ENCODE measurements at regions not wholly inside any gene's neighbourhood (a gene's known extent, or its start where the extent isn't known, plus 50 kb on each side); places are given as distances from the start of the nearest gene placed in this dataset.

- no peaks in the 10 kb centered on the region for H4K20me1 ChIP-seq (ENCODE audit: control insufficient read depth, extremely low read depth, insufficient read depth, low read length)
- H3K4me3 ChIP-seq (ENCODE audit: control insufficient read depth in 2 of 3, extremely low read depth in 1 of 3, insufficient read depth in 2 of 3, low read depth in 1 of 3, low read length in 3 of 3): no peak overlapping the region
- H3K27ac ChIP-seq (ENCODE audit: control insufficient read depth, insufficient read depth, low read length): no peak overlapping the region
- TF ChIP-seq CTCF (optimal IDR thresholded peaks at IDR 0.05 in 1 of 3, IDR thresholded peaks at IDR 0.05 in 1 of 3, conservative IDR thresholded peaks at IDR 0.05 in 1 of 3; ENCODE audit: extremely low read depth in 1 of 3, insufficient read depth in 2 of 3, low read length in 3 of 3): no peak
- TF ChIP-seq EZH2 (IDR thresholded peaks at IDR 0.05; ENCODE audit: low read length): no peak
- H3K36me3 ChIP-seq (ENCODE audit: control insufficient read depth in 2 of 2, extremely low read depth in 1 of 2, insufficient read depth in 2 of 2, low read length in 2 of 2): no peaks in the 10 kb centered on the region
- H3K9me1 ChIP-seq (ENCODE audit: control insufficient read depth, extremely low read depth, insufficient read depth, low read length): no peaks in the 10 kb centered on the region
- H3K79me2 ChIP-seq (ENCODE audit: control insufficient read depth, insufficient read depth, low read length): no peaks in the 10 kb centered on the region
- H3K27me3 ChIP-seq (ENCODE audit: control insufficient read depth, extremely low read depth, insufficient read depth, low read length): no peaks in the 10 kb centered on the region
- H3K9me3 ChIP-seq (ENCODE audit: control insufficient read depth, low read depth, low read length): no peaks in the 10 kb centered on the region
- no peaks in the 10 kb centered on the region for H3K4me1 ChIP-seq (ENCODE audit: control insufficient read depth, extremely low read depth, insufficient read depth, low read length)
- H2AFZ ChIP-seq (ENCODE audit: control insufficient read depth, low read length): no peak overlapping the region
- H3K4me2 ChIP-seq (ENCODE audit: control insufficient read depth, extremely low read depth, insufficient read depth, low read depth, low read length): no peak overlapping the region
- DNase-seq (ENCODE audit: low read depth, low spot score) (no peak), FAIRE-seq (no peak)
- dilution Hi-C loops (cut with MboI; ENCODE audit: extremely low pct_ligation_motif_present, low sequenced_read_pairs): no loop called here
- H3K9ac ChIP-seq (ENCODE audit: control insufficient read depth, extremely low read depth, insufficient read depth, low read length): no peak overlapping the region
Measured at GRCh38 chr3:111285694-111286093, 214.1 kb downstream of the NECTIN3 start.

DNA sequence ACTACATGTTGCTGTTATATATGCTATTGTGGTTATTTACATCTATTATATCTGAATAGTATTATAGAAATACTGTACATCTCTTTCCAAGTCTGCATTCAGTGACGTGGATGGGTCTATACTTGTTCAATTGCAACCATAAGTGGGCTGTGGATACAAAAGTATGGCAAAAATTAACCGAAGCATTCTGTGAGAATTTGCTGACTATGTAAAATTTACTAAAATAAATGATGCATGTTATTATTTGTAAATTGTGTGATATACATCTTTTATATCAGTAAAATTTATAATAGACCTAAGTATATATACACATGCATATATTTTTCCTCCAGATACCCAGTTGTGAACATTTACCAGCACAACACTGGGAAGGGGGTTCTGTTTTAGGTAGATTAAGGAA lies 215.1 kb downstream of the NECTIN3 start:
- DNase-seq (ENCODE audit: low read depth, low spot score): no peak
- H3K36me3 ChIP-seq (ENCODE audit: control insufficient read depth in 2 of 2, extremely low read depth in 1 of 2, insufficient read depth in 2 of 2, low read length in 2 of 2): no peaks in the 10 kb centered on the region

More for the DNA sequence above, 215.1 kb downstream of the NECTIN3 start:
- Histone ChIP-seq H3K27ac (ENCODE audit: control insufficient read depth, insufficient read depth, low read length) (no peak overlapping the region), H3K4me1 (ENCODE audit: control insufficient read depth, extremely low read depth, insufficient read depth, low read length) (no peaks in the 10 kb centered on the region), H3K9me1 (ENCODE audit: control insufficient read depth, extremely low read depth, insufficient read depth, low read length) (no peaks in the 10 kb centered on the region), H3K9ac (ENCODE audit: control insufficient read depth, extremely low read depth, insufficient read depth, low read length) (no peak overlapping the region), H2AFZ (ENCODE audit: control insufficient read depth, low read length) (no peak overlapping the region), H3K9me3 (ENCODE audit: control insufficient read depth, low read depth, low read length) (no peaks in the 10 kb centered on the region), H3K4me2 (ENCODE audit: control insufficient read depth, extremely low read depth, insufficient read depth, low read depth, low read length) (no peak overlapping the region), H4K20me1 (ENCODE audit: control insufficient read depth, extremely low read depth, insufficient read depth, low read length) (no peaks in the 10 kb centered on the region), H3K4me3 (ENCODE audit: control insufficient read depth in 2 of 3, extremely low read depth in 1 of 3, insufficient read depth in 2 of 3, low read depth in 1 of 3, low read length in 3 of 3) (no peak overlapping the region), H3K79me2 (ENCODE audit: control insufficient read depth, insufficient read depth, low read length) (no peaks in the 10 kb centered on the region), H3K27me3 (ENCODE audit: control insufficient read depth, extremely low read depth, insufficient read depth, low read length) (no peaks in the 10 kb centered on the region)
- no peak for TF ChIP-seq CTCF (optimal IDR thresholded peaks at IDR 0.05 in 1 of 3, IDR thresholded peaks at IDR 0.05 in 1 of 3, conservative IDR thresholded peaks at IDR 0.05 in 1 of 3; ENCODE audit: extremely low read depth in 1 of 3, insufficient read depth in 2 of 3, low read length in 3 of 3)
- TF ChIP-seq EZH2 (IDR thresholded peaks at IDR 0.05; ENCODE audit: low read length): no peak
- no peak for FAIRE-seq
- dilution Hi-C loops (cut with MboI; ENCODE audit: extremely low pct_ligation_motif_present, low sequenced_read_pairs): no loop called here
